ENCODE measurements at regions not wholly inside any gene's neighbourhood (a gene's known extent, or its start where the extent isn't known, plus 50 kb on each side); places are given as distances from the start of the nearest gene placed in this dataset.
"Not testable (repeated sequence)": the region's sequence is repeated elsewhere in the genome, so short reads cannot be mapped to it uniquely, and the experiment has no call there.

DNA sequence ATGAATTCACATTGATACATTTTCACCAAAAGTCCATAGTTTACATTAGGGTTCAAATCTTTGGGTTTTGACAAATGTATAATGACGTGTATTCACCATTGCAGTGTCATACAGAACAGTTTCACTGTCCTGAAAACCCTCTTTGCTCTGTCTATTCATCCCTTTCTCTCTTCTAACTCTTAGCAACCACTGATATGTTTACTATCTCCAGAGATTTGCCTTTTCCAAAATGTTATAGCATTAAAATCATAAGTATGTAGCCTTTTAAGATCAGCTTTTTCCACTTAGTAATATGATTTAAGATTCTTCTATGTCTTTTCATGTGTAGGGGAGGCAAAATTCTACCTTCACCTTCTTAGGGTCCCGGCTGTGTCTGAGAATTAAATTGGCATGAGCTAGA is 203.8 kb downstream of the TPRG1 start:
- H3K27ac ChIP-seq (ENCODE audit: low read depth, low read length): no peak overlapping the region

GRCh38 chr3:189383630-189384029 is 211.9 kb downstream of the TPRG1 start:
- H3K4me1 ChIP-seq (ENCODE audit: control insufficient read depth, low read depth, low read length): no peaks in the 10 kb centered on the region
- H2AK5ac ChIP-seq (ENCODE audit: low read length): no peak overlapping the region
- no peak overlapping the region for H2BK15ac ChIP-seq (replicated peaks; ENCODE audit: low read depth)
- no peak overlapping the region for H3K18ac ChIP-seq (ENCODE audit: low read length)
- no peaks in the 10 kb centered on the region for H3K36me3 ChIP-seq (ENCODE audit: control insufficient read depth, insufficient read depth, low read length)
- no peak overlapping the region for H3K56ac ChIP-seq (ENCODE audit: low read length)
- no peak overlapping the region for H3K4me3 ChIP-seq (ENCODE audit: low read length)
- H2BK120ac ChIP-seq (ENCODE audit: low read depth, low read length): no peak overlapping the region
- no peak overlapping the region for H4K8ac ChIP-seq (ENCODE audit: low read depth, low read length)
- no peak overlapping the region for H3K4ac ChIP-seq (ENCODE audit: low read depth, low read length)
- H3K79me2 ChIP-seq (ENCODE audit: control insufficient read depth, insufficient read depth, low read length): no peaks in the 10 kb centered on the region
- no peak for DNase-seq
- no peak overlapping the region for H2BK5ac ChIP-seq (ENCODE audit: low read length)
- H4K5ac ChIP-seq (ENCODE audit: low read length): no peak overlapping the region
- WGBS (ENCODE audit: extremely low coverage, insufficient coverage, low lambda C conversion rate): no CpG with 5 or more reads among the region's 1 CpG
- no peak overlapping the region for H3K23ac ChIP-seq (ENCODE audit: low read length)
- no peaks in the 10 kb centered on the region for H3K79me1 ChIP-seq (ENCODE audit: low read length)
- H3K27me3 ChIP-seq (ENCODE audit: insufficient read depth, low read length, poor library complexity): no peaks in the 10 kb centered on the region
- H3K4me2 ChIP-seq (ENCODE audit: low read length): no peak overlapping the region
- H3K27ac ChIP-seq (ENCODE audit: low read depth, low read length): no peak overlapping the region
- H3K9ac ChIP-seq (ENCODE audit: low read length): no peak overlapping the region

More for the DNA sequence above, 203.8 kb downstream of the TPRG1 start:
- Histone ChIP-seq H3K79me2 (ENCODE audit: control insufficient read depth, insufficient read depth, low read length) (no peaks in the 10 kb centered on the region), H2BK5ac (ENCODE audit: low read length) (no peak overlapping the region), H3K4me3 (ENCODE audit: low read length) (no peak overlapping the region), H2BK120ac (ENCODE audit: low read depth, low read length) (no peak overlapping the region), H4K8ac (ENCODE audit: low read depth, low read length) (no peak overlapping the region), H3K79me1 (ENCODE audit: low read length) (no peaks in the 10 kb centered on the region), H3K27me3 (ENCODE audit: insufficient read depth, low read length, poor library complexity) (no peaks in the 10 kb centered on the region), H3K4me1 (ENCODE audit: control insufficient read depth, low read depth, low read length) (no peaks in the 10 kb centered on the region), H2AK5ac (ENCODE audit: low read length) (no peak overlapping the region), H2BK15ac (replicated peaks; ENCODE audit: low read depth) (no peak overlapping the region), H3K56ac (ENCODE audit: low read length) (no peak overlapping the region), H3K23ac (ENCODE audit: low read length) (no peak overlapping the region), H4K5ac (ENCODE audit: low read length) (no peak overlapping the region), H3K18ac (ENCODE audit: low read length) (no peak overlapping the region), H3K4ac (ENCODE audit: low read depth, low read length) (no peak overlapping the region), H3K36me3 (ENCODE audit: control insufficient read depth, insufficient read depth, low read length) (no peaks in the 10 kb centered on the region), H3K4me2 (ENCODE audit: low read length) (no peak overlapping the region), H3K9ac (ENCODE audit: low read length) (no peak overlapping the region)
- DNase-seq: no peak
- WGBS (ENCODE audit: extremely low coverage, insufficient coverage, low lambda C conversion rate): no CpG with 5 or more reads among the region's 2 CpGs

DNA sequence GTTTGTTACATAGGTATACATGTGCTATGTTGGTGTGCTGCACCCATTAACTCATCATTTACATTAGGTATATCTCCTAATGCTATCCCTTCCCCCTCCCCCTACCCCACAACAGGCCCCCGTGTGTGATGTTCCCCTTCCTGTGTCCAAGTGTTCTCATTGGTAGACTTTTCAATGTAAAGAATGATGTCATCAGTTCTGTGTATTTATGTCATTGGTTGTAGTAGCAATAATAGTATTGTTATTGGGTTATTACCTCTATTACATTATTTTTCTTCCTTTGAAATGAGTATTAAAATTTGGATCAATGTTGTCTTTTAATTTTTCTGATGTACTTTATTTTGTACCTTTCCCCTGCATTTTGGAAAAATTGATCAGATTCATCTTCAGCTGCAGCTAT is 214.1 kb downstream of the TPRG1 start:
- not testable (repeated sequence) for DNase-seq; H3K4me3 ChIP-seq (ENCODE audit: low read length); H3K79me1 ChIP-seq (ENCODE audit: low read length); H2AK5ac ChIP-seq (ENCODE audit: low read length); H3K23ac ChIP-seq (ENCODE audit: low read length); H2BK5ac ChIP-seq (ENCODE audit: low read length); H4K5ac ChIP-seq (ENCODE audit: low read length); H3K79me2 ChIP-seq (ENCODE audit: control insufficient read depth, insufficient read depth, low read length); H3K18ac ChIP-seq (ENCODE audit: low read length); H3K4me1 ChIP-seq (ENCODE audit: control insufficient read depth, low read depth, low read length); H3K56ac ChIP-seq (ENCODE audit: low read length); H4K8ac ChIP-seq (ENCODE audit: low read depth, low read length); H3K4ac ChIP-seq (ENCODE audit: low read depth, low read length); H3K27me3 ChIP-seq (ENCODE audit: insufficient read depth, low read length, poor library complexity); H3K9ac ChIP-seq (ENCODE audit: low read length); H2BK15ac ChIP-seq (replicated peaks; ENCODE audit: low read depth); H3K27ac ChIP-seq (ENCODE audit: low read depth, low read length); H3K36me3 ChIP-seq (ENCODE audit: control insufficient read depth, insufficient read depth, low read length); H2BK120ac ChIP-seq (ENCODE audit: low read depth, low read length); H3K4me2 ChIP-seq (ENCODE audit: low read length)
- no CpG with 5 or more reads among the region's 1 CpG for WGBS (ENCODE audit: extremely low coverage, insufficient coverage, low lambda C conversion rate)

DNA sequence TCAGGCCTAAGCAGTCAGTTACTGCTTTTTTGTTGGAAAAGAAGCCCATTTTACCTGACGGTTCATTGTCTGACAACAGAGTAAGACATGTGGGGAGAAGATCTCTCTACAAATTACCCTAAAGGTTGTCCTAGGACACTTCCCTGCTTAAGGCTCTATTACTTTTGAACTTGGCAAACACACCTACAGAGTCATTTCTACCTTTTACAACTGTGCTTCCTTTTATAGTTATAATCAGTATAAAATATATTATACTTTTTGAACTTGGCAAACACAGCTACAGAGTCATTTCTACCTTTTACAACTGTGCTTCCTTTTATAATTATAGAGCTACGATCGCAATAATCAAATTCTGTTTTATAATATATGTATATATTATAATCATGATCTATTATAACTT is 215.0 kb downstream of the TPRG1 start:
- no peak overlapping the region for H4K8ac ChIP-seq (ENCODE audit: low read depth, low read length)
- WGBS (ENCODE audit: extremely low coverage, insufficient coverage, low lambda C conversion rate): no CpG with 5 or more reads among the region's 3 CpGs

DNA sequence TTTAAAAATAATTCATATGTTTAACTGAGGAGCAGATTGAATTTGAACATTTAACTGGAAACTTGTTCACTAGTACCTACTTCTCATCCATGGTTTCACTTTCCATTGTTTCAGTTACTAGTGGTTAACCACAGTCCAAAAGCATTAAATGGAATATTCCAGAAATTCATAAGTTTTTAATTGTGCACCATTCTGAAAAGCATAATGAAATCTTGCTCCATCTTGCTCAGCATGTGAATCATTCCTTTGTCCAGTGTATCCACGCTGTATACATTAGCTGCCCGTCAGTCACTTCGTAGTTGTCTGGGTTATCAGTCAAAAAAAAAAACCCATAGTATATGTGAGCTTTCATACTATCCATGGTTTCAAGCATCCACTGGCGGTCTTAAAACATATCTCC is 217.6 kb downstream of the TPRG1 start:
- Histone ChIP-seq H3K18ac (ENCODE audit: low read length) (no peak overlapping the region), H3K56ac (ENCODE audit: low read length) (no peak overlapping the region), H3K23ac (ENCODE audit: low read length) (no peak overlapping the region), H2BK15ac (replicated peaks; ENCODE audit: low read depth) (no peak overlapping the region), H3K79me1 (ENCODE audit: low read length) (no peaks in the 10 kb centered on the region), H2BK5ac (ENCODE audit: low read length) (no peak overlapping the region), H3K4ac (ENCODE audit: low read depth, low read length) (no peak overlapping the region), H3K79me2 (ENCODE audit: control insufficient read depth, insufficient read depth, low read length) (no peaks in the 10 kb centered on the region), H3K4me1 (ENCODE audit: control insufficient read depth, low read depth, low read length) (no peaks in the 10 kb centered on the region), H3K27me3 (ENCODE audit: insufficient read depth, low read length, poor library complexity) (no peaks in the 10 kb centered on the region), H3K27ac (ENCODE audit: low read depth, low read length) (no peak overlapping the region), H4K5ac (ENCODE audit: low read length) (no peak overlapping the region), H2AK5ac (ENCODE audit: low read length) (no peak overlapping the region), H3K36me3 (ENCODE audit: control insufficient read depth, insufficient read depth, low read length) (no peaks in the 10 kb centered on the region), H3K4me3 (ENCODE audit: low read length) (no peak overlapping the region), H3K4me2 (ENCODE audit: low read length) (no peak overlapping the region), H3K9ac (ENCODE audit: low read length) (no peak overlapping the region), H4K8ac (ENCODE audit: low read depth, low read length) (no peak overlapping the region), H2BK120ac (ENCODE audit: low read depth, low read length) (no peak overlapping the region)
- no peak for DNase-seq
- no CpG with 5 or more reads among the region's 4 CpGs for WGBS (ENCODE audit: extremely low coverage, insufficient coverage, low lambda C conversion rate)

More for the DNA sequence above, 215.0 kb downstream of the TPRG1 start:
- Histone ChIP-seq H3K27ac (ENCODE audit: low read depth, low read length) (no peak overlapping the region), H3K4me1 (ENCODE audit: control insufficient read depth, low read depth, low read length) (no peaks in the 10 kb centered on the region), H4K5ac (ENCODE audit: low read length) (no peak overlapping the region), H3K27me3 (ENCODE audit: insufficient read depth, low read length, poor library complexity) (no peaks in the 10 kb centered on the region), H3K9ac (ENCODE audit: low read length) (no peak overlapping the region), H3K79me1 (ENCODE audit: low read length) (no peaks in the 10 kb centered on the region), H3K18ac (ENCODE audit: low read length) (no peak overlapping the region), H3K56ac (ENCODE audit: low read length) (no peak overlapping the region), H3K4me2 (ENCODE audit: low read length) (no peak overlapping the region), H2BK120ac (ENCODE audit: low read depth, low read length) (no peak overlapping the region), H2AK5ac (ENCODE audit: low read length) (no peak overlapping the region), H3K4me3 (ENCODE audit: low read length) (no peak overlapping the region), H3K23ac (ENCODE audit: low read length) (no peak overlapping the region), H2BK15ac (replicated peaks; ENCODE audit: low read depth) (no peak overlapping the region), H3K79me2 (ENCODE audit: control insufficient read depth, insufficient read depth, low read length) (no peaks in the 10 kb centered on the region), H3K36me3 (ENCODE audit: control insufficient read depth, insufficient read depth, low read length) (no peaks in the 10 kb centered on the region), H2BK5ac (ENCODE audit: low read length) (no peak overlapping the region), H3K4ac (ENCODE audit: low read depth, low read length) (no peak overlapping the region)
- no peak for DNase-seq

DNA sequence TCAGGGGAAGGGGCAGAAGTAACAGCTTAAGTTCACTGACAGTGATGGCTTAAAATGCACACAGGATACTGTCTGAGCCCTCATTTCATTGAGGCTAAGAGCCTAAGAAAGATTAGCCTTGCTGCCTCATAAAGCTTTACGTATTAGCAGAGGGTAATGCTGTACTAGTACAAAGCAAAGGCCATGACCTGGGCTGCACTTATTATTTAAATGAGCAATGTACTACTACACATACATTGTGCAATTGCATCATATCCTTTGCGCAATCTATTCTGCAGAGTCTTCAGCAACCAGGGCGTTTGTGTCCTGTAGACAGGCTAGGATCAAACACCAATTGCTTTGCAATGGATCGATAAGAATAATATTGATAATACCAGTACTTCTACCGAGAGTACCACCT is 221.8 kb downstream of the TPRG1 start:
- H2BK15ac ChIP-seq (replicated peaks; ENCODE audit: low read depth): no peak overlapping the region
- H3K4me2 ChIP-seq (ENCODE audit: low read length): no peak overlapping the region
- H3K79me1 ChIP-seq (ENCODE audit: low read length): no peaks in the 10 kb centered on the region
- H3K4me3 ChIP-seq (ENCODE audit: low read length): no peak overlapping the region
- no peak overlapping the region for H4K8ac ChIP-seq (ENCODE audit: low read depth, low read length)
- no peaks in the 10 kb centered on the region for H3K79me2 ChIP-seq (ENCODE audit: control insufficient read depth, insufficient read depth, low read length)
- WGBS (ENCODE audit: extremely low coverage, insufficient coverage, low lambda C conversion rate): no CpG with 5 or more reads among the region's 5 CpGs
- H3K9ac ChIP-seq (ENCODE audit: low read length): no peak overlapping the region
- H2AK5ac ChIP-seq (ENCODE audit: low read length): no peak overlapping the region
- no peaks in the 10 kb centered on the region for H3K36me3 ChIP-seq (ENCODE audit: control insufficient read depth, insufficient read depth, low read length)
- no peak overlapping the region for H3K4ac ChIP-seq (ENCODE audit: low read depth, low read length)
- no peak for DNase-seq
- H3K56ac ChIP-seq (ENCODE audit: low read length): no peak overlapping the region
- no peak overlapping the region for H3K27ac ChIP-seq (ENCODE audit: low read depth, low read length)
- no peak overlapping the region for H2BK120ac ChIP-seq (ENCODE audit: low read depth, low read length)
- H2BK5ac ChIP-seq (ENCODE audit: low read length): no peak overlapping the region
- no peaks in the 10 kb centered on the region for H3K27me3 ChIP-seq (ENCODE audit: insufficient read depth, low read length, poor library complexity)
- H3K18ac ChIP-seq (ENCODE audit: low read length): no peak overlapping the region
- no peak overlapping the region for H3K23ac ChIP-seq (ENCODE audit: low read length)
- H4K5ac ChIP-seq (ENCODE audit: low read length): no peak overlapping the region
- no peaks in the 10 kb centered on the region for H3K4me1 ChIP-seq (ENCODE audit: control insufficient read depth, low read depth, low read length)
